Mucosa of rectum (tissue), 2 donors: ENCODE measurements at regions not wholly inside any gene's neighbourhood (a gene's known extent, or its start where the extent isn't known, plus 50 kb on each side); places are given as distances from the start of the nearest gene placed in this dataset.

Source experiments
- H3K27ac ChIP-seq, 2 donors: one replicate each; pipeline ENCODE4 v1.7.0; 2013; ENCODE audit warnings: inconsistent platforms in 2 of 2, low read depth in 2 of 2, low read length in 2 of 2
- H3K27me3 ChIP-seq, 2 donors: one replicate each; pipeline ENCODE4 v1.7.0; 2013; ENCODE audit warnings: low read length in 2 of 2; ENCODE audit not compliant: control insufficient read depth in 2 of 2, insufficient read depth in 2 of 2
- H3K36me3 ChIP-seq, 2 donors: one replicate each; pipeline ENCODE4 v1.7.0; 2013; ENCODE audit warnings: low read length in 2 of 2; ENCODE audit not compliant: control insufficient read depth in 2 of 2, insufficient read depth in 2 of 2
- H3K4me1 ChIP-seq, 2 donors: one replicate each; pipeline ENCODE4 v1.7.0; 2013; ENCODE audit warnings: low read length in 2 of 2, mild to moderate bottlenecking in 1 of 2; ENCODE audit not compliant: control insufficient read depth in 2 of 2, insufficient read depth in 2 of 2
- H3K4me3 ChIP-seq, 2 donors: one replicate each; pipeline ENCODE4 v1.7.0; 2013; ENCODE audit warnings: low read length in 2 of 2
- H3K9ac ChIP-seq, 2 donors: one replicate each; pipeline ENCODE4 v1.7.0; 2013; ENCODE audit warnings: low read length in 2 of 2, low read depth in 1 of 2, mild to moderate bottlenecking in 1 of 2
- H3K9me3 ChIP-seq, 2 donors: one replicate each; pipeline ENCODE4 v1.7.0; 2013; ENCODE audit warnings: low read length in 2 of 2; ENCODE audit not compliant: control insufficient read depth in 2 of 2
- donor health status: healthy.
- donor health status: Normal muscosa, but diverticular disease.

DNA sequence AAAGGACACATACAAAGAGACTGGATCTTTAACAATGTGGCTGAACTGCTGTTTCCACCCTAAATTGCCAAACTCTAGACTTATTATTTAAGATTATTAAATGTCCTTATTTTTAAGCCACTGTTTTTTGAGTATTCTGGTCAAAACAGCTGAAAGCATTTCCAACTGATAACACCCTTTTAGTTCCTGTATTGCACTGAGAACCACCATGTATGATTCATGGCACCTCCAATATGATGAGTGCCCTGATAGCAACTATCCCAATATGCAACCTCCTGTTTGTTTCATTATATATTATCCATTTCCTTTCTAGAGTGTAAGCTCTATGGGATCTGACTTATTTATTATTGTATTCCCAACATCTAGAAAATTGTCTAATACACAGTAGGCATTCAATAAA, 269.4 kb downstream of the HHIPL2 start:
- Histone ChIP-seq H3K27ac (no peak overlapping the region), H3K4me3 (no peak overlapping the region), H3K9me3 (no peaks in the 10 kb centered on the region), H3K27me3 (no peaks in the 10 kb centered on the region), H3K4me1 (no peaks in the 10 kb centered on the region), H3K9ac (no peak overlapping the region), H3K36me3 (no peaks in the 10 kb centered on the region)

GRCh38 chr1:222275729-222276465, 272.0 kb downstream of the HHIPL2 start:
- no peaks in the 10 kb centered on the region for H3K27me3 ChIP-seq
- H3K4me1 ChIP-seq, result no peaks in the 10 kb centered on the region
- H3K9me3 ChIP-seq, result no peaks in the 10 kb centered on the region
- H3K9ac ChIP-seq, result no peak overlapping the region
- no peak overlapping the region for H3K4me3 ChIP-seq
- no peaks in the 10 kb centered on the region for H3K36me3 ChIP-seq
- H3K27ac ChIP-seq, result no peak overlapping the region

- Histone ChIP-seq H3K9ac (no peak overlapping the region), H3K27me3 (no peaks in the 10 kb centered on the region), H3K4me3 (no peak overlapping the region), H3K27ac (no peak overlapping the region), H3K9me3 (no peaks in the 10 kb centered on the region), H3K36me3 (no peaks in the 10 kb centered on the region), H3K4me1 (no peaks in the 10 kb centered on the region)
These were observed 272.7 kb downstream of the HHIPL2 start for GRCh38 chr1:222275001-222275728.

DNA sequence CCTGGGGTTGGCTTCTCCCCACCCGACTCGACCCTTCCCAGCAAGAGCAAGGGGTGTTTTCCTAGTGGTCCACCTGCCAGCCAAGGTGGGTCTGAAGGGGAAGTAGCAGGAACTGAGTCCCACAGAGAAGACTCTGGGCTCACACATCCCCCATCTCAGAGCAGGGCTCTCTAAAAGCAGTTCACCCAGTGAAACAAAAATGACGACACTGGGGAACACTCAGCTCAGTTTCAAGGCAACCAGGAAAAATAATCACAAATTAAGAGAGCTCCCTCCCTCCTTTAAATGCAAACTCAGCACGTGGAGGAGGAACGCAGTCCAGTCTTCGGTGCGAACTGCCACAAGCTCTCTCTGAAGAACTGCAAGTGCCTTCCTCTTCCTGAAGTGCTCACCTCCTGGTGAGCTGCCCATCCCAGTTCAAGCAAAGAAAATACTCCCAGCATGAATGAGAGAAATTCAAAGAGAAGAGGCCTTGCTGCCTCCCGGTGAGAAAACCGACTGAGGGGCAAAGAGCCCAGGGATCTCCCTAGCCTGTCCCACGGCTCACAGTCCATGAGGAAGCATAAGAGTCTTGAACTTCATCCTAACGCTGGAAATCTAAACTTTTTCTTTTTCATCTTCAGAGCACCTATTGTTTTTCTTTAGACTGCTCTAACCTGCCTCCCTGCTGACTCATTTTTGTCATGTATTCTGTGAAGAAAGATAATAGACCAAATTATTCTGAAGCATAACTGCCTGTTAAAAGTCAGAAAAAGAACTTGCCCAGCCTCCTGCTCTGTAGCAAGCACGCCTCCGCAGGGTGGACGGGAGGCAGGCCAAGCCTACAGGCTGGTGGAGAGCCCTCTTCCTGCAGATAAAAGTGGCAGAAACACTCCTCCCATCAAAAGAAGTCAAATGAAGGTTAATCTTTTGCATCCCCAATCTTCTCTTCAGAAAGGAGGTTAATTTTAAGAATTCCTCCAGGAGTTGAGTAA, 281.4 kb downstream of the HHIPL2 start:
- Histone ChIP-seq H3K4me1 (no peaks in the 10 kb centered on the region), H3K4me3 (no peak overlapping the region), H3K9me3 (no peaks in the 10 kb centered on the region), H3K36me3 (no peaks in the 10 kb centered on the region), H3K27ac (no peak overlapping the region), H3K9ac (no peak overlapping the region), H3K27me3 (no peaks in the 10 kb centered on the region)

GRCh38 chr1:222263791-222264190, 284.1 kb downstream of the HHIPL2 start:
- no peaks in the 10 kb centered on the region for H3K9me3 ChIP-seq

GRCh38 chr1:222257027-222257426, 290.9 kb downstream of the HHIPL2 start:
- H3K27me3 ChIP-seq, result no peaks in the 10 kb centered on the region
- H3K9me3 ChIP-seq, result no peaks in the 10 kb centered on the region
- H3K9ac ChIP-seq, result no peak overlapping the region
- no peak overlapping the region for H3K27ac ChIP-seq
- H3K4me1 ChIP-seq, result no peaks in the 10 kb centered on the region
- H3K4me3 ChIP-seq, result no peak overlapping the region
- no peaks in the 10 kb centered on the region for H3K36me3 ChIP-seq

More at GRCh38 chr1:222263791-222264190, 284.1 kb downstream of the HHIPL2 start:
- Histone ChIP-seq H3K9ac (no peak overlapping the region), H3K27ac (no peak overlapping the region), H3K4me3 (no peak overlapping the region), H3K4me1 (no peaks in the 10 kb centered on the region), H3K36me3 (no peaks in the 10 kb centered on the region), H3K27me3 (no peaks in the 10 kb centered on the region)

- no peak overlapping the region for H3K4me3 ChIP-seq
- H3K4me1 ChIP-seq, result no peaks in the 10 kb centered on the region
- no peaks in the 10 kb centered on the region for H3K36me3 ChIP-seq
- no peak overlapping the region for H3K9ac ChIP-seq
- no peaks in the 10 kb centered on the region for H3K9me3 ChIP-seq
- no peaks in the 10 kb centered on the region for H3K27me3 ChIP-seq
- no peak overlapping the region for H3K27ac ChIP-seq
These were observed 291.8 kb downstream of the HHIPL2 start for GRCh38 chr1:222256058-222256457.

DNA sequence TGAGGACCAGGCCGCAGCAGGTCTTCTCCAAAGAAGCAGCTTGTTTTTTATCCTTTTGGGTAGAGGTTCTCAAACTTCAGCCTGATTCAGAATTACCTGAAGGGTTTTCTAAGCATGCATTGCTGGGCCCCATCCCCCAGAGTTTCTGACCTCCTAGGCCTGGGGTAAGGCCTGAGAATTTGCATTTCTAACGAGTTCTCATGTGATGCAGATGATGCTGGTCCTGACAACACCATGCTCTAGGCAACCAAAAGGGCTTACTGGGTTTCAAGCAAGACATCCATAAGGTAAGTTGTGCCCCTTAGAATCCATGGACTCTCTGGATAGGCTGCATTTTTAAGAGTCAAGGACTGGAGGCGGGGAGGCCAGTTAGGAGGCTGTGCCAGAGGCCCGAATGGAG, 295.1 kb downstream of the HHIPL2 start:
- Histone ChIP-seq H3K27ac (no peak overlapping the region), H3K9ac (no peak overlapping the region), H3K27me3 (no peaks in the 10 kb centered on the region), H3K4me3 (no peak overlapping the region), H3K4me1 (no peaks in the 10 kb centered on the region), H3K9me3 (no peaks in the 10 kb centered on the region), H3K36me3 (no peaks in the 10 kb centered on the region)

GRCh38 chr1:222251847-222252246, 296.1 kb downstream of the HHIPL2 start:
- Histone ChIP-seq H3K27ac (no peak overlapping the region), H3K4me1 (no peaks in the 10 kb centered on the region), H3K36me3 (no peaks in the 10 kb centered on the region), H3K9me3 (no peaks in the 10 kb centered on the region), H3K4me3 (no peak overlapping the region), H3K27me3 (no peaks in the 10 kb centered on the region), H3K9ac (no peak overlapping the region)

DNA sequence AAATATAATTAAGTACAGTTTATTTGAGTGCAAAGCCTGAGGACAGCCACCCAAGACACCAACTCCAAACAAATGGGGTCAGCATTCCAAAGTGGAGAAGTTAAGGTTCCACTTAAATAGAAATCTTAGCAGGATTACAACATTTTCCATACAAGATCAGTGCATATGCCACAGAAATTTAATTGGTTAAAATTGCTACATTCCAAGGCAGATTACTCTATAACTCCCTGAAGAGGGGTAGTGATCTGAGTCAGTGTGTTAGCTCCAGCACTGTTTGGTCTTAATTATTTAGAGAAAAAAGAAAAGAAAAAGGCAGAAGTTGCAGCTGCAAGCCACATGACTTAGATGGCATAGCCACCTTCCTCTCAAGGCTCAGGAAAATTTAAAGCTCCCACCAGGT, 297.5 kb downstream of the HHIPL2 start:
- no peak overlapping the region for H3K9ac ChIP-seq
- H3K4me3 ChIP-seq, result no peak overlapping the region
- no peaks in the 10 kb centered on the region for H3K9me3 ChIP-seq
- H3K27me3 ChIP-seq, result no peaks in the 10 kb centered on the region
- H3K27ac ChIP-seq, result no peak overlapping the region
- H3K4me1 ChIP-seq, result no peaks in the 10 kb centered on the region
- H3K36me3 ChIP-seq, result no peaks in the 10 kb centered on the region
